GM12878 (cell line): ENCODE measurements at regions not wholly inside any gene's neighbourhood (a gene's known extent, or its start where the extent isn't known, plus 50 kb on each side); places are given as distances from the start of the nearest gene placed in this dataset.

Experiments used
- ATAC-seq: fragments of 200-7000 bp; cut with Tn5 transposase; 3 replicates; pipeline ENCODE4 v1.9.1; 2020; ENCODE audit warnings: mild to moderate bottlenecking, moderate library complexity
- BruUV-seq: library from RNA; stranded (reverse); fragments of 400-500 nt; replicated peaks from 2 replicates; lab custom pipeline; 2021; lab: Mats Ljungman, UMichigan
- CTCF ChIA-PET: fragments of 300-600 bp; sonication (Branson Sonifier 250); formaldehyde crosslinking; extraction: SDS; loops from one replicate; lab custom pipeline; 2021; ENCODE audit warnings: inconsistent platforms; lab: Yijun Ruan, JAX
- POLR2A ChIA-PET: fragments of 350-600 bp; formaldehyde crosslinking; extraction: SDS; loops from one replicate; lab custom pipeline; 2021; ENCODE audit warnings: inconsistent platforms; lab: Charles Lee
- RAD21 ChIA-PET: fragments of 300-600 bp; sonication (Branson Sonifier 250); formaldehyde crosslinking; loops from one replicate; lab custom pipeline; 2023; ENCODE audit warnings: antibody characterized with exemption; ENCODE audit not compliant: unreplicated experiment; lab: Charles Lee
- SMC1A ChIA-PET: fragments of 300-600 bp; sonication (Branson Sonifier 250); formaldehyde crosslinking; loops from one replicate; lab custom pipeline; 2023; ENCODE audit not compliant: unreplicated experiment, uncharacterized antibody; lab: Charles Lee
- DNase-seq: peaks from one replicate; pipeline ENCODE4 v3.0.0-alpha.2; 2011; ENCODE audit warnings: low read depth, low spot score
- FAIRE-seq: peaks from 3 replicates; lab custom pipeline; 2011; peaks lifted over from hg19 to GRCh38; lab: Jason Lieb, UNC
- H2AFZ ChIP-seq: 2 replicates; pipeline ENCODE4 v1.6.0; 2011; ENCODE audit warnings: low read depth, low read length, control low read depth; ENCODE audit not compliant: control insufficient read depth
- H3K27ac ChIP-seq: 2 replicates; pipeline ENCODE4 v1.5.1; 2011; ENCODE audit warnings: control low read depth; ENCODE audit not compliant: control insufficient read depth, insufficient read depth
- H3K27me3 ChIP-seq, 2 experiments: replicated peaks in 1 of 2; 2 replicates each; pipeline versions ENCODE4 v1.6.0 to v1.6.1; 2011; ENCODE audit warnings: low read length in 1 of 2; ENCODE audit not compliant: control insufficient read depth in 2 of 2, insufficient read depth in 2 of 2
- H3K36me3 ChIP-seq, 2 experiments: 2 replicates each; pipeline ENCODE4 v1.5.1; 2011; ENCODE audit warnings: low read length in 1 of 2; ENCODE audit not compliant: control insufficient read depth in 2 of 2, insufficient read depth in 2 of 2
- H3K4me1 ChIP-seq: 2 replicates; pipeline ENCODE4 v1.6.1; 2011; ENCODE audit warnings: mild to moderate bottlenecking, low read length, moderate library complexity, mixed read lengths; ENCODE audit not compliant: control insufficient read depth, insufficient read depth
- H3K4me2 ChIP-seq: 2 replicates; pipeline ENCODE4 v1.6.0; 2011; ENCODE audit warnings: control low read depth; ENCODE audit not compliant: control insufficient read depth, insufficient read depth
- H3K4me3 ChIP-seq: fragments of 200-600 bp; sonication (generic); 2 replicates; pipeline ENCODE4 v1.5.1; 2016
- H3K79me2 ChIP-seq: 2 replicates; pipeline ENCODE4 v1.6.0; 2011; ENCODE audit warnings: low read length; ENCODE audit not compliant: control insufficient read depth, insufficient read depth
- H3K9ac ChIP-seq: 2 replicates; pipeline ENCODE4 v1.8.0; 2011; ENCODE audit warnings: low read length, control low read depth, mixed read lengths; ENCODE audit not compliant: control insufficient read depth, insufficient read depth
- H3K9me3 ChIP-seq: replicated peaks from 3 replicates; pipeline ENCODE4 v1.5.1; 2011; ENCODE audit warnings: mild to moderate bottlenecking, low read length; ENCODE audit not compliant: control insufficient read depth, insufficient read depth
- H4K20me1 ChIP-seq: 2 replicates; pipeline ENCODE4 v1.6.0; 2011; ENCODE audit not compliant: control insufficient read depth, insufficient read depth
- E4F1 ChIP-seq: fragments of 450-650 bp; IDR thresholded peaks from 2 replicates; pipeline ENCODE4 v1.6.1; 2018; ENCODE audit warnings: borderline replicate concordance, mild to moderate bottlenecking; ENCODE audit not compliant: partially characterized antibody
- REST ChIP-seq: IDR thresholded peaks from 2 replicates; pipeline ENCODE4 v1.6.1; 2012; ENCODE audit warnings: mild to moderate bottlenecking, low read depth, low read length
- WGBS: methylation state at CpG from one replicate; pipeline ENCODE4 v1.1.6; 2016; ENCODE audit warnings: low lambda C conversion rate; ENCODE audit not compliant: insufficient replicate concordance, insufficient coverage; ENCODE audit errors: missing lambda C conversion rate; 5-methylcytosine and 5-hydroxymethylcytosine counted together
- in situ Hi-C: fragments of 300-500 bp; cut with MboI; formaldehyde crosslinking; loops from 9 replicates; pipeline ENCODE4 v1.14.3; 2018; ENCODE audit warnings: mixed read lengths
- intact Hi-C: fragments of 100-400 bp; cut with micrococcal nuclease; formaldehyde crosslinking; loops from one replicate; pipeline ENCODE4 v1.14.2; 2022; ENCODE audit not compliant: unreplicated experiment

GRCh38 chr1:208668991-208669390, 424.8 kb upstream of the PLXNA2 start:
- Histone ChIP-seq H3K4me1 (no peaks in the 10 kb centered on the region), H3K27ac (no peak overlapping the region), H3K27me3 (no peaks in the 10 kb centered on the region), H3K4me3 (no peak overlapping the region), H3K4me2 (no peak overlapping the region), H3K9me3 (no peaks in the 10 kb centered on the region), H3K79me2 (no peaks in the 10 kb centered on the region), H3K36me3 (no peaks in the 10 kb centered on the region), H4K20me1 (no peaks in the 10 kb centered on the region), H3K9ac (no peak overlapping the region), H2AFZ (no peak overlapping the region)
- DNase-seq (no peak), ATAC-seq (no peak; the same call in 2 of the 3 replicates), FAIRE-seq (no peak)
- ChIA-PET CTCF (no interaction called here), POLR2A (no interaction called here), RAD21 (no interaction called here), SMC1A (no interaction called here)
- TF ChIP-seq E4F1 (no peak), REST (peak; percentile 80)
- no TSS peak for BruUV-seq
- 0% methylated on average over 1 of the region's 1 CpG for WGBS
- intact Hi-C loops = no loop called here
- in situ Hi-C loops = no loop called here
